Limb (tissue), 2 donors: ENCODE measurements at regions not wholly inside any gene's neighbourhood (a gene's known extent, or its start where the extent isn't known, plus 50 kb on each side); places are given as distances from the start of the nearest gene placed in this dataset.

Experiments
- DNase-seq, 2 donors: peaks; one replicate each; pipeline ENCODE4 v3.0.0-alpha.2; 2016; ENCODE audit errors: extremely low spot score in 2 of 2

DNA sequence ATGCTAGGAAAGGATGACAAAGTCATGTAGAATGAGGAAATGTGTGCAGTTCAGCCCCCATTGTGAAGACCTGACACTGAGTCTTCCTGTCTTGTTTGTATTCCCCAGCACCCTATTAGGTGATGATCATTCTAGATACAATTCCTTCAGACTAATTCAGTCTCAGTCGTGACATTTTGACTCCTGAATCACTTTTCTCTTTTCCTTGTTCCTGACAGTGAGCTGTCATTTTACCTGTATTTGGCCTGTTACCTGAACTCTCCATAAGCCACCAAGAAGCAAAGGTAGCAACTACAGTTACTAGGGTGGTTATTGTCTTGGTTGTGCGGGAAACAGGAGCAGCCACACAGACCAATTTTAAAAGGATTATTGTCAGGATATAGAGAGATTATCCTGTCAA is 111.4 kb upstream of the TAC1 start:
- DNase-seq: no peak

DNA sequence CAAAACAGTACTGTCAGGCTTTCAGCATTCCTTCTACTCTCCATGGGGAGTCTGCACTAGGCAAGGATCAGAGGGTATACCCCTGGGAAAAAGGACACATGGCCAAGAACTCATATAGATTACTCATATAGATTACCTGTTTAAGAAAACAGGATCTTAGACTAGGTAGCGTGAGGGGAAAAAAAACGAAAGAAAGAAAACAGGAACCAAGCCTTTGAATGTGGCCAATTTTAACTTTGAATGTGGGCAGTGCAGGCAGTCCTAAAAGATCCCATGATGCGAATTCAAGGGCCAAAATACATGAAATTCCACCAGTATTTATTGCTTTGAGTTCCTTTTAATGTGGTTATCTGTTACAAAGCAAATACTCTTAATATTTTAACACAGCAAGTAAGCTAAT is 108.6 kb upstream of the TAC1 start:
- DNase-seq: no peak

DNA sequence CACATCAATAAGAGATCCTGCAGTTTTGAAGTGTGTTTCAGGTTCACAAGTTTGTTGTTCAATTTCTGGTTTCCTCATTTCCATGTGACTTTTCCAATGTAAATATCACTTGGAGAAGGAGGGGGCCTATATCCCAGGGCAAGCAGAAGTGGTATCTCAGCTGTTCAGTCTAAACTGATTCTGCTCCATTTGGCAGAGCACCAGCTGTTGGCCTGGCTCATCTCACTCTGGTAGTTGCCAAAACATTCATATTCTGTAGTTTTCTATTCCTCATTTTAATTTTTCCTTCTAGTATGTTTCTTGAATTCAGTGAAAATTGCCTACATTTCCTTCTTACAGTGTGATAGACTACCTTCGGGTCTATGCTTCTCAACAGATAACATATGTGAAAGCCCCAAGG is 101.8 kb upstream of the TAC1 start:
- no peak for DNase-seq

DNA sequence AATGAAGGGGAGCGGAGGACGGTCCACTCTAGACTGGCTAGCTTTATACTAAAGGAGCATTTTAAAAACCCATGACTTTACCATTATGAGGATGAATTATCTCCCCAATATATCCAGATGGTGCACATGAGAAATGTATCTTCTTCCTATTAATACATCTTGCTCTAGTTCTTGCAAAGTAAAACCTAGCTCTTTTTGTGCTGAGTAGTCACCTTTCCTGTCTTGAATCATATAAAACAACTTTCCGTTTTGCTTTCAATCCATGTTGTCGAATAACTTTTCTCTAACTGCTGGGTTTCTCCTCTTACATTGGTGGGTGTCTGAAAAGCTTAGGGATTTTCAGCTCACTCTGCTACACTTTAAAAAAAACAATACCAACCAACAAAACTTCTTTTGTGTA is 96.3 kb upstream of the TAC1 start:
- DNase-seq: no peak

DNA sequence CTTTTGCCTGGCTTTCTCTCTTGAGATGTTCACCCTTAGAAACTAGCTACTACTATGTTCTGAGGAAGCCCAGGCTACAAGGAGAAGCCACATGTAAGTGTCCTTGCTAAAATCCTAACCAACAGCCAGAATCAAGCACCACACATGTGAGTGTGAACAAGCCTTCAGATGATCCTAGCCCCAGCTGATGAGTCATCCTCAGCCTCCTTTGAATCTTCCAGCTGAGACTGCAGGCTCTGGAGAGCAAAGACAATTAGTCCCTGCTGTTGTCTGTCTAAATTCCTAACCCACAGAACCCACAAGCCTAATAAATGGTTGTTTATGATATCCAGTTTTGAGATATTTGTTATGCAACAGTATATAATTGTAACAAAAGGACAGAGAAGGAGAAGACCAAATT is 92.8 kb upstream of the TAC1 start:
- DNase-seq: no peak

DNA sequence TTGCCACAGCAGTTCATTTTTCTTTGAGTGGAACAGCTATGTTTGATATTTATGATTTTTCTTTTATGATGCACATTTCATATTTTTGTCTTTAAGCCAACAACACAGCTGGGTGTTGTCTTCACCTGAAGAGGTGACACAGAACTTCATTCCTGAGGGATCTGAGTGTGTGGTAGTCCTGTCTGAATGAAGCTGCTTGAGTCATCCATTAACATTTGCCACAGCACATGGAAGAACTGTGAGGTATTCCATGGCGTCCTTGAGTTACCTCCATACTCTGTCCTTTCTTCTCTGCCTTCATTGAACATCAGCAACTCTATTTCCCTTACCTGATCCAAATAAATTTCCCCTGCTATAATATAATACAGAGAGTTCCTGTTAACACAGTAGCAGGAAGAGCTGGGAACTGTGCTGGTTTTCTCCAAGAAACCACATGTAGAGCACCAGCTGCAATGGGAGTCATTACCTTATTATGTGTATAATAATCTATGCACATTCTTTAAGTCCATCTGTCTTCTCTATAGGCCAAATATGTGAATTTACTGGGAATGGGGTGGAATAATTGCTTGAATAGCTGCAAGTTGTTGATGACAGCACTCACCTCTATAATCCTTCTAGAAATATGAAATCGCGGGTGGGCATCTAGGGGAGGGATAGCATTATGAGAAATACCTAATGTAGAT is 72.4 kb upstream of the TAC1 start:
- DNase-seq: no peak

DNA sequence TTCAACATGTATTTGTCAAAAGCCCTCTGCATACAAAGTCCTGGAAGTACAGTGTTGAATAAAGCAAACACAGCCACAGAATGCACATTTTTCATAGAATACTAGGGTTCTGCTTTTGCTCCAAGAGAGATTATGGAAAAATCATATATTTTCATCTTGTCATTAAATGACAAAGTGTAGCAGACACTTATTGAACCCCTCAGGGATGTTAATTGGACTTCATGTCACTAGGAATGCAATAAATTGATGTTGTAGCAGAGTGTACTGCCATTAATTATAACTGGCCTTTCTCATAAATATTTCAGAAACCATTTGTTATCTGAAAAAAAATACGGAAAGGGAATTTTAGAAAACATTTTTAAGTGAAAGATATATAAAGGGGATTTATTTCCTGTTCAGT is 64.5 kb upstream of the TAC1 start:
- no peak for DNase-seq

DNA sequence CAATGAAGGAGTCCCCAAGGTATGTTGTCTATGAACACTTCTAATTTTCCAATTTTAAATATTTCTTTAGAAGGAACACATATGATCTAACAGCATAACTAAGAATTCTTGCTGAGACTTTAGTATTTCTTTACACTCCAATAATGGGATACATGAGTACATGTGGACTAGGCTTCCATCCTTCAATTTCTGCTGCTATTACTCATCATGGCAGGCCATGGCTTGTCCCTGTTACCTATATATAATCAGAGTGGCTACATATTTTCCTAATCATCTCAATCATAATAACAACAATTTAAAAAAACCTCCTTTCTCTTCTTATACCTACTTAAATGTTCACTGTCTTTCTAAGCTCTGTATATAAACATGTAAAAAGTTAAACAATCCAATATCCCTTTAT is 60.3 kb upstream of the TAC1 start:
- DNase-seq: no peak

DNA sequence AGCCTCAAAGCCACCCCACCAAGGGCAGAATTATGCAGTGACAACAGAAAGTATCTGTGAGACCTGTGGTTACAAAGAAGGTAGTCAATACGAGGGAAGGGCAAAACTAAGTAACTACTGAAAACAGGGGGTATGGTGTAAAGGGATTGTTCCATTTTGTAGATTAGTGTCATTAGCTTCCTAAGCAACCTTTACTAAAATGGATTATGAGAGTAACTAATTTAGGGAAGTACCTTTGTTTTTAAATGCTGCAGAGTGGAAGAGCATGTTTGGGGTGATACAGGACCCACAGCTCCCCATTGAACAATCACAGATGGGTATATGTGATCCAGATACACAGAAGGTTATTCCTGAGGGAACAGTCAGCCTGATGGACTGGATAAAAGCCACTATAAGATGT is 51.3 kb upstream of the TAC1 start:
- no peak for DNase-seq
